ENCODE measurements at regions not wholly inside any gene's neighbourhood (a gene's known extent, or its start where the extent isn't known, plus 50 kb on each side); places are given as distances from the start of the nearest gene placed in this dataset.

- ChIA-PET POLR2A (ENCODE audit: partially characterized antibody) (no interaction called here), CTCF (ENCODE audit: partially characterized antibody) (no interaction called here)
- intact Hi-C loops (cut with micrococcal nuclease), result no loop called here
- no peak for DNase-seq
- Mint-ChIP-seq H3K27ac (no peak overlapping the region), H3K4me3 (no peak overlapping the region), H3K4me1 (no peaks in the 10 kb centered on the region), H3K27me3 (peaks cover 9 to 19% of the 10 kb centered on the region in 2 donors), H3K36me3 (no peaks in the 10 kb centered on the region), H3K9me3 (peaks cover 0 to 2% (median 0%) of the 10 kb centered on the region in 8 donors)
- Histone ChIP-seq H3K4me1 (ENCODE audit: insufficient read depth, low read length) (no peaks in the 10 kb centered on the region), H3K27ac (ENCODE audit: low read depth, low read length) (no peak overlapping the region), H3K4me3 (ENCODE audit: low read length in 2 of 2) (no peak overlapping the region), H3K9me3 (ENCODE audit: control insufficient read depth in 1 of 2, low read length in 2 of 2) (no peaks in the 10 kb centered on the region), H3K36me3 (ENCODE audit: insufficient read depth, low read length) (no peaks in the 10 kb centered on the region), H3K27me3 (ENCODE audit: insufficient read depth, low read length) (no peaks in the 10 kb centered on the region)
Observed at GRCh38 chr11:111137846-111138245, 107.7 kb upstream of the POU2AF2 start.

- intact Hi-C loops (cut with micrococcal nuclease), result no loop called here
- Histone ChIP-seq H3K4me1 (ENCODE audit: insufficient read depth, low read length) (no peaks in the 10 kb centered on the region), H3K27ac (ENCODE audit: low read depth, low read length) (no peak overlapping the region), H3K36me3 (ENCODE audit: insufficient read depth, low read length) (no peaks in the 10 kb centered on the region), H3K4me3 (ENCODE audit: low read length in 2 of 2) (no peak overlapping the region), H3K27me3 (ENCODE audit: insufficient read depth, low read length) (no peaks in the 10 kb centered on the region), H3K9me3 (ENCODE audit: control insufficient read depth in 1 of 2, low read length in 2 of 2) (no peaks in the 10 kb centered on the region)
- Mint-ChIP-seq H3K27ac (no peak overlapping the region), H3K4me1 (no peaks in the 10 kb centered on the region), H3K9me3 (peaks cover 0 to 6% (median under 1%) of the 10 kb centered on the region in 8 donors), H3K36me3 (no peaks in the 10 kb centered on the region), H3K4me3 (no peak overlapping the region), H3K27me3 (peaks cover 9 to 21% of the 10 kb centered on the region in 2 donors)
- DNase-seq, result no peak
- ChIA-PET POLR2A (ENCODE audit: partially characterized antibody) (no interaction called here), CTCF (ENCODE audit: partially characterized antibody) (no interaction called here)
Observed at GRCh38 chr11:111135778-111136570, 109.6 kb upstream of the POU2AF2 start.

DNA sequence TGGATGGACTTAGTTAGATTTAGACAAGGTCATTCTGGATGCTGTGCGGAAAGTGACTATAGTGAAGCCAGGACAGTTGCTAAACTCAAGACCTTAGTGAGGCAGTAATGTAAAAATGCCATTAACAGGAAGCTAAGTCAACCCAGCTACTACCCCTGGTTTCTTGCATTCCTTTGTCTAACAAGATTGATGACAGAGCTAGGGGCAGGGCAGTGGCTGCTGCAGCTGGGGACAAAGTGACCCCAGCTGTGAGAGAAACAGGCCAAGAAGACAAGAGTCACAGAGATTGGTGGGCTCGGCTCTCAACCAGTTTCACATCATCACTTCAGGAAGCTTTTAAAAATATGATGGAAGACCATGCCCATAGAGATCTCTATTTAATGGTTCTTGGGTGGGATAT, 110.4 kb upstream of the POU2AF2 start:
- no peaks in the 10 kb centered on the region for H3K36me3 Mint-ChIP-seq
- ChIA-PET CTCF (ENCODE audit: partially characterized antibody) (no interaction called here), POLR2A (ENCODE audit: partially characterized antibody) (no interaction called here)
- no peaks in the 10 kb centered on the region for H3K27me3 ChIP-seq (ENCODE audit: insufficient read depth, low read length)
- H3K4me3 ChIP-seq (ENCODE audit: low read length in 2 of 2), result no peak overlapping the region
- intact Hi-C loops (cut with micrococcal nuclease), result no loop called here
- no peaks in the 10 kb centered on the region for H3K36me3 ChIP-seq (ENCODE audit: insufficient read depth, low read length)
- no peak overlapping the region for H3K4me3 Mint-ChIP-seq
- no peaks in the 10 kb centered on the region for H3K4me1 ChIP-seq (ENCODE audit: insufficient read depth, low read length)
- peaks cover 0 to 6% (median under 1%) of the 10 kb centered on the region in 8 donors for H3K9me3 Mint-ChIP-seq
- H3K27ac Mint-ChIP-seq, result no peak overlapping the region
- H3K27ac ChIP-seq (ENCODE audit: low read depth, low read length), result no peak overlapping the region
- no peak for DNase-seq
- H3K9me3 ChIP-seq (ENCODE audit: control insufficient read depth in 1 of 2, low read length in 2 of 2), result no peaks in the 10 kb centered on the region
- H3K27me3 Mint-ChIP-seq, result peaks cover 9 to 23% of the 10 kb centered on the region in 2 donors
- no peaks in the 10 kb centered on the region for H3K4me1 Mint-ChIP-seq

DNA sequence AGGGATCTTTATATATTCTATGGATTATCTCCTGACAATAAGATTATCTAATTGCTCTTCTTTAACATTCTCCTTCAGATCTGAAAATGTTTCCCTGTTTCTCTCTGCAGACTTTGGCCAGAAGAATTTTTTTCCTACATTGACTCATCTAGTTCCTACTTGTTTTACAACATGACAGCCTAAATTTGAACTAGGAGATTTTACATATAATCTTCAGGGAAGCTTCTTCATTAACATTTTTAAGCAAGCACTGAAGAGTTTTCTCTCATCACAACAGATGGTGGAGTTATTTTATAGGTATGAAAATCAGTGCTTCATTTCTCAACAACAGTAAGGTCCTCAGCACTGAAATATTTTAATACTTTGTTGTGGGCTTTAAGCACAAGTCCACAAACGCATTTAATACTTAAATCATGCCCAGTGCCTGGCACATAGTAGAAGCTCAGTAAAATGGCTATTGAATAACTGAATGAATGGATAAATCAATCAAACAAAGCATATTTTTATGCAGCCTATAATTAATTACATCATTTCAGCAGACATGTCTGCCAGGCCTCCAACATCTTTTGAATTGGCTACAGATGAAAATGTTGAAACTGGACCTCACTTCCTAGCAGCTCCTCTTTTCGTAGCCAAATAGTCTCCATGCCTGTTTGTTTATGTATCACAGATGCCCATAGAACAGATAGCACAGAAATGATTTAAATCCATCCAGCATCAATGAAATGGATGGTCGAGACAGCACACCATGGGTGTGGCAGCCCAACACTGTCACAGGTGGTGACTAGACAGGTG, 117.3 kb upstream of the POU2AF2 start:
- Mint-ChIP-seq H3K36me3 (no peaks in the 10 kb centered on the region), H3K9me3 (peaks cover 0 to 6% (median 0%) of the 10 kb centered on the region in 8 donors), H3K4me1 (no peaks in the 10 kb centered on the region), H3K4me3 (no peak overlapping the region), H3K27ac (no peak overlapping the region), H3K27me3 (peaks cover 3 to 4% of the 10 kb centered on the region in 2 donors)
- DNase-seq, result no peak
- Histone ChIP-seq H3K27me3 (ENCODE audit: insufficient read depth, low read length) (no peaks in the 10 kb centered on the region), H3K36me3 (ENCODE audit: insufficient read depth, low read length) (no peaks in the 10 kb centered on the region), H3K4me1 (ENCODE audit: insufficient read depth, low read length) (no peaks in the 10 kb centered on the region), H3K27ac (ENCODE audit: low read depth, low read length) (no peak overlapping the region), H3K4me3 (ENCODE audit: low read length in 2 of 2) (no peak overlapping the region), H3K9me3 (ENCODE audit: control insufficient read depth in 1 of 2, low read length in 2 of 2) (no peaks in the 10 kb centered on the region)
- ChIA-PET CTCF (ENCODE audit: partially characterized antibody) (no interaction called here), POLR2A (ENCODE audit: partially characterized antibody) (no interaction called here)
- intact Hi-C loops (cut with micrococcal nuclease), result no loop called here

DNA sequence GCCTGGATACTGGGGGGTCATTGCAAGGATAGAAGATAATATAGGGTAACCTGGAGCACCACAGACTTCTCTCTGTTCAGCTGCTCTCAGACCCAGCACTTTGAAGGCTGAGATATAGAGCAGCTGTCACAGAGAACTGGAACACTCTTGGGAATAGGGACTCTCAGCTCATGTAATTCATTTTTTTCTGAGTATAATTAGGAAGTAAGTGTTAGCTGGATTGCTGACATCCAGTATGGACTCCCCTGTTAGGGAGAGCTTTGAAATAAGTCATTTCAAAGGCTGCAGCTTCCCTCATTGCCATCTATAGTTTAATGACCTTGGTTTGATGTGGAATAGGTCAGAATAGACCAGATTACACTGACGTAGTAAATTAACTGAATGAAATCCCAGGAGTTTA, 120.8 kb upstream of the POU2AF2 start:
- no peak overlapping the region for H3K27ac ChIP-seq (ENCODE audit: low read depth, low read length)
- no peaks in the 10 kb centered on the region for H3K4me1 Mint-ChIP-seq
- no peaks in the 10 kb centered on the region for H3K9me3 Mint-ChIP-seq
- no peaks in the 10 kb centered on the region for H3K36me3 ChIP-seq (ENCODE audit: insufficient read depth, low read length)
- H3K27me3 ChIP-seq (ENCODE audit: insufficient read depth, low read length), result no peaks in the 10 kb centered on the region
- DNase-seq, result no peak
- ChIA-PET POLR2A (ENCODE audit: partially characterized antibody) (no interaction called here), CTCF (ENCODE audit: partially characterized antibody) (no interaction called here)
- H3K9me3 ChIP-seq (ENCODE audit: control insufficient read depth in 1 of 2, low read length in 2 of 2), result no peaks in the 10 kb centered on the region
- H3K27me3 Mint-ChIP-seq, result peaks cover 0 to 3% of the 10 kb centered on the region in 2 donors
- H3K4me1 ChIP-seq (ENCODE audit: insufficient read depth, low read length), result no peaks in the 10 kb centered on the region
- H3K4me3 Mint-ChIP-seq, result no peak overlapping the region
- intact Hi-C loops (cut with micrococcal nuclease), result no loop called here
- no peak overlapping the region for H3K4me3 ChIP-seq (ENCODE audit: low read length in 2 of 2)
- no peaks in the 10 kb centered on the region for H3K36me3 Mint-ChIP-seq
- no peak overlapping the region for H3K27ac Mint-ChIP-seq

- DNase-seq, result no peak
- no peaks in the 10 kb centered on the region for H3K9me3 ChIP-seq (ENCODE audit: control insufficient read depth in 1 of 2, low read length in 2 of 2)
- POLR2A ChIA-PET (ENCODE audit: partially characterized antibody), result no interaction called here
- Mint-ChIP-seq H3K9me3 (no peaks in the 10 kb centered on the region), H3K4me1 (no peaks in the 10 kb centered on the region), H3K4me3 (no peak overlapping the region), H3K36me3 (no peaks in the 10 kb centered on the region), H3K27ac (no peak overlapping the region), H3K27me3 (peaks cover 0 to 1% of the 10 kb centered on the region in 2 donors)
- H3K4me1 ChIP-seq (ENCODE audit: insufficient read depth, low read length), result no peaks in the 10 kb centered on the region
- no peak overlapping the region for H3K27ac ChIP-seq (ENCODE audit: low read depth, low read length)
- H3K36me3 ChIP-seq (ENCODE audit: insufficient read depth, low read length), result no peaks in the 10 kb centered on the region
- intact Hi-C loops (cut with micrococcal nuclease), result no loop called here
- H3K4me3 ChIP-seq (ENCODE audit: low read length in 2 of 2), result no peak overlapping the region
- CTCF ChIA-PET (ENCODE audit: partially characterized antibody), result no interaction called here
- no peaks in the 10 kb centered on the region for H3K27me3 ChIP-seq (ENCODE audit: insufficient read depth, low read length)
Observed at GRCh38 chr11:111123463-111124398, 121.8 kb upstream of the POU2AF2 start.

DNA sequence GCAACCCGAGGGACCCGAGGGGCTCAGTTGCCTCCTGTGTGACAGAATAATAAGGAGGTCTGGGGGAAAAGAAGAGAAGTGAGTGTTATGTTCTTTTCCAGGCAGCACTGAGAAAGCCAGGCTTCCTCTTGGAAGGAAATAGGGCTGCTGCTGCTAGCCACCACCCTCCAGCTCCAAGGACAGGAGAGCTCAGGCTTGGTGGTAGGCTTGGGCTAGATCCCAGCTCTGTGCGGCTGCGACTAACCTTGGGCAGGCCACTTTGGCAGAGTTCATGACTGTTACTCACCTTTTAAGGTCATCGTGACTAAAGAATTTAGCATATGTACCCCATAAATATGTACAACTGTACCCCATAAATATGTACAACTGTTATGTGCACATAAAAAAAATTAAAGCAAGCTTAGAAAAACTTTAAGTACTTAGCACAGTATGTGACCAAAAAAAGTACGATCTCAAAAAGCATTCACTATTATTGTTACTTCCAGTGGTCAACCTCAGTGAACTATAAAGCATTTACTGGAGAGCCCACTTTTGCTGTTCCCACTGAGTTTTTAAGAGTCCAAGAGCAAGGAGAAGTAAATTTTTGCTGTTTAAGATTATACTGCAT, 124.7 kb upstream of the POU2AF2 start:
- ChIA-PET CTCF (ENCODE audit: partially characterized antibody) (no interaction called here), POLR2A (ENCODE audit: partially characterized antibody) (no interaction called here)
- H3K9me3 Mint-ChIP-seq, result no peaks in the 10 kb centered on the region
- no peak overlapping the region for H3K27ac ChIP-seq (ENCODE audit: low read depth, low read length)
- no peaks in the 10 kb centered on the region for H3K9me3 ChIP-seq (ENCODE audit: control insufficient read depth in 1 of 2, low read length in 2 of 2)
- H3K4me1 ChIP-seq (ENCODE audit: insufficient read depth, low read length), result no peaks in the 10 kb centered on the region
- no peaks in the 10 kb centered on the region for H3K36me3 ChIP-seq (ENCODE audit: insufficient read depth, low read length)
- H3K36me3 Mint-ChIP-seq, result no peaks in the 10 kb centered on the region
- H3K27me3 ChIP-seq (ENCODE audit: insufficient read depth, low read length), result no peaks in the 10 kb centered on the region
- no peak for DNase-seq
- intact Hi-C loops (cut with micrococcal nuclease), result no loop called here
- H3K4me3 ChIP-seq (ENCODE audit: low read length in 2 of 2), result no peak overlapping the region
- H3K27me3 Mint-ChIP-seq, result no peaks in the 10 kb centered on the region
- H3K27ac Mint-ChIP-seq, result no peak overlapping the region
- H3K4me3 Mint-ChIP-seq, result no peak overlapping the region
- H3K4me1 Mint-ChIP-seq, result no peaks in the 10 kb centered on the region

Measured in CD4-positive, alpha-beta memory T cell (primary cell).